ENCODE measurements at regions not wholly inside any gene's neighbourhood (a gene's known extent, or its start where the extent isn't known, plus 50 kb on each side); places are given as distances from the start of the nearest gene placed in this dataset.
"Not testable (repeated sequence)": the region's sequence is repeated elsewhere in the genome, so short reads cannot be mapped to it uniquely, and the experiment has no call there.

DNA sequence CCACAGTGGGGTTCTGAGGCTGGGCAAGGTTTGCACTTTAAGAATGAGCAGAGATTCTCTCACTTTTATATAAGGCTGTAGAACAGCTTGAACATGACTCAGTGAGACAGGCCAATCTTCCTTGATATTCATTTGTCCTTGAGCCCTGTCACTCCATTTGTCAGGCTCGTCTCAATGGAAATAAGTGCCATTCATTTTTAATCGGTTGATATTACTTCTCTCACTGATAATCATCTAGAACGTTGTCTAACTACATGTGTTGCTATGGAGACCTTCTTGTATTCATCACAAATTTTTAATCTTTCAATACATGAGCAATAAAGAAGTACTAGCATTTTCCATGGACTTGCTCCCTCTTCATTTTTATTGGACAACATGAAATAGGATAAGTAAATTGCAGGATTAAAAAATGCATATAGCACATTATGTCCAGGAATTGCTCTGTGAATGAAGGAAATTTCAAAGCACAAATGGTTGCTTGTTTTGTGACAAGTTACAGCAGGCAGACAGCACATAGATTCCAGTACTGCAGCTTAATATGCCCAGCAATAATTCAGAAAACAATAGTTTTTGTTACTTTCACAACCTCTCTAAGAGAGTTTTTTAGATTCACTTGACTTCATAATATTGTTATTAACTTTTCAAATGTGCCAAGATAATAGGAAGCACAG is 1178.4 kb upstream of the ATXN8OS start:
- no peak for FAIRE-seq

- FAIRE-seq, result no peak
Measured at GRCh38 chr13:68927387-68928026, 1180.1 kb upstream of the ATXN8OS start.

- FAIRE-seq, result no peak
Measured at GRCh38 chr13:68923995-68924394, 1183.6 kb upstream of the ATXN8OS start.

GRCh38 chr13:68908879-68909278 is 1198.7 kb upstream of the ATXN8OS start:
- no peak for FAIRE-seq

DNA sequence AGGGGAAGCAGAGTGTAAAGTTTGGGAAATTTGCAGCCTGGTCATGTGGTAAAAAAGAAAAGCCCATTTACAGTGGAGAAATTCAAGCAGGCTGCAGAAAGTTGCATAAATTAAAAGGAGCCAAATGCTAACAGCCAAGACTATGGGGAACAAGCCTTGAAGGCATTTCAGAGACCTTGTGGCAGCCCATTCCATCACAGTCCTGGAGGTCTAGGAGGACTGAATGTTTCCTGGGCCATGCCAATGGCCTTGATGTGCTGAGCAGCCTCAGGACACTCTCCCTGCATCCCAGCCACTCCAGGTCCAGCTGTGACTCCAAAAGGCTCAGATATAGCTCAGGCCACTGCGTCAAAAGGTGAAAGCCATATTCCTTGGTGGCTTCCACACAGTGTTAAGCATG is 1202.4 kb upstream of the ATXN8OS start:
- FAIRE-seq, result no peak

GRCh38 chr13:68897331-68897928 is 1210.2 kb upstream of the ATXN8OS start:
- FAIRE-seq, result no peak

- FAIRE-seq, result no peak
Measured at GRCh38 chr13:68895696-68896095, 1211.9 kb upstream of the ATXN8OS start.

DNA sequence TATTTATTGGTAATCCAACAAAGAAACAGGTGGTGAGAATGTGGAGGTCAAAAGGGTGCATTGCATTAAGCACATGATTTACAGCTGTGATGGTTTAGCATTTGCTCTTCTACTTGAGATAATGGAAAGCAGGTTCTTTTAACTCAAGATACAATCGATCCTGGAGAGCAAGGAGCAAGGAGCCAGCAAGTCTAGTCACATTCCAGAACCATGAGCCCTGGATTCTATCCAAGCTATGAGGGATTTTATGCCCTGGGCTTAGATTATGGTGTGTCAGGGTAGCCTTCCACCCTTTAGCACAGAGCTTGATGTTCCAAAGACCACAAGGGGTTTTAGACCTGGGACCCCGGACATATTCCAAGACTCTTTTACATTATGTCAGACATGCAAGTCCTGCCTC is 1213.9 kb upstream of the ATXN8OS start:
- not testable (repeated sequence) for FAIRE-seq

- not testable (repeated sequence) for FAIRE-seq
Measured at GRCh38 chr13:68892596-68892995, 1215.0 kb upstream of the ATXN8OS start.

GRCh38 chr13:68890101-68890500 is 1217.5 kb upstream of the ATXN8OS start:
- FAIRE-seq, result not testable (repeated sequence)

DNA sequence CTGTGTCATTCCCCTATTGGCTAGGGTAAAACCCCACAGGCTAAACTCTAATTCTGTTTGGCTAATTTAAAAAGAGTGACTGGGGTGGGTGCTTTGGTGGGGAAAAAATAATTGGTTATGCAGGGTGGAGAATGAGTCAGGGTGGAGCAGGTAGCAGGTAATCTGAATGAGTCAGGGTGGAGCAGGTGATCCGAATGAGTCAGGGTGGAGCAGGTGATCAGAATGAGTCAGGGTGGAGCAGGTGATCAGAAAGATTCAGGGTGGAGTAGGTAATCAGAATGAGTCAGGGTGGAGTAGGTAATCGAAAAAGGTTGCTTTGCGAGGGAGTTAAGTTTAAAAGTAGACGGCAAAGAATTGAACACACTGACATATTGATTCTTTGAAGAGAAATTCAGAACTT is 1218.8 kb upstream of the ATXN8OS start:
- FAIRE-seq, result no peak

GRCh38 chr13:68872338-68872737 is 1235.3 kb upstream of the ATXN8OS start:
- FAIRE-seq, result no peak

- no peak for FAIRE-seq
Measured at GRCh38 chr13:68851026-68851425, 1256.6 kb upstream of the ATXN8OS start.

DNA sequence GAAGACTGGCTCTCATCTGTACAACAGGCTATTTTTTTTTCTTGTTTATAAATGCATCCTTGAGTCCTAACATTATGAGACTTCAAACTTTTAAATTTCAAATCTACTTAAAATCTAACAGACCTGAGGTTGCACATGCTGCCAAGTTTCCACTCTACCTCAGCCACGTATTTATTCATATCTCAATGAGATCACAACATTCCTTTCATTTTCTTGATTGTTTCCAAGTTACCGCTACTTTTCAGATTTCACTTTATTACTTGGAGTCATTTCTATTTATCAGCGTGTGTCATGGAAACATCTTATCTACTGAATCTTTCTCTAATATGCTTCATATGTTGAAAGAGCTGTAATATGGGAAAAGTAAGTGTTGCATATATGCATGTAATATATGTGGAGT is 1257.5 kb upstream of the ATXN8OS start:
- no peak for FAIRE-seq

DNA sequence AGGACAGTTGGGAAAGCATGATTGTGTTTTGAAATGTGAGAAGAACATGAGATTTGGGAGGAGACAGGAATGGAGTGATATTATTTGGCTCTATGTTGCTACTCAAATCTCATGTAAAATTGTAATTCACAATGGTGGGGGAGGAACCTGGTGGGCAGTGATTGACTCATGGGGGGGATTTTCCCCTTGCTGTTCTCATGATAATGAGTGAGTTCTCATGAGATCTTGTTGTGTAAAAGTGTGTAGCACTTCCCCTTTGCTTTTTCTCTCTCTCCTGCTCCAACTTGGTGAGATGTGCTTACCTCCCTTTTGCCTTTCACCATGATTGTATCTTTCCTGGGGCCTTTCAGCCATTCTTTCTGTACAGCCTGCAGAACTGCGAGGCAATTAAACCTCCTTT is 1261.0 kb upstream of the ATXN8OS start:
- FAIRE-seq, result no peak

DNA sequence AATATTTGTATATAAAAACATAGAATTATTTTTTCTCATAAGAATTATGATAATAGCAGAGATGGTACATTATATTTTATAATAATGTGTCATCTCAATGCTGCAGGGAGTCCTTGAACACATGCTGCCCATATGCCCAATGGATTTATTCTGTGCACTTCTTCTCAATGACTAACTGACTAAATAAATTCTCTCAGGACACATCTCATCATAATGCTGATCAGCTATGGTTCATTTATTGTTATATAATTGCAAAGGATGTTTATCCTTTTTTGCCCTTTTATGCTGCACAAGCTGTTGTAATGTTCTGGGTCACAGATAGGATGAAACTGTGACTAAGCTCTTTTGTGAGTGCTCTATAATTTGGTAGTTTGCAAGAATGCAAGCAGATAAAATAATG is 1273.3 kb upstream of the ATXN8OS start:
- no peak for FAIRE-seq

DNA sequence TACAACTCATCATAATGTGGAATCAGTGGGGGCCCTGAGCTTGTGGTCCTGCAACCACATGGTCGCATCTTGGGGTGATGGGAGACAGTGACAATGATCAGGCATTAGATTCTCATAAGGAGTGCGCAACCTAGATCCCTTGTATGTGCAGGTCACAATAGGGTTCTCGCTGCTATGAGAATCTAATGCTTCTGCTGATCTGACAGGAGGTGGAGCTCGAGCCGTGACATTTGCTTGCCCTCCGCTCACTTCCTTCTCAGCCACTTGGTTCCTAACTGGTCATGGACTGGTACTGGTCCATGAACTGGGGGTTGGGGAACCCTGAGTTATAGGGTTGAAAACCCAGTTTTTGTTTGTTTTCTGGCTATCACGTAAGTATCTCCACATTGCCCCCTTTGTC is 1290.9 kb upstream of the ATXN8OS start:
- no peak for FAIRE-seq

- no peak for FAIRE-seq
Measured at GRCh38 chr13:68813180-68813796, 1294.3 kb upstream of the ATXN8OS start.

DNA sequence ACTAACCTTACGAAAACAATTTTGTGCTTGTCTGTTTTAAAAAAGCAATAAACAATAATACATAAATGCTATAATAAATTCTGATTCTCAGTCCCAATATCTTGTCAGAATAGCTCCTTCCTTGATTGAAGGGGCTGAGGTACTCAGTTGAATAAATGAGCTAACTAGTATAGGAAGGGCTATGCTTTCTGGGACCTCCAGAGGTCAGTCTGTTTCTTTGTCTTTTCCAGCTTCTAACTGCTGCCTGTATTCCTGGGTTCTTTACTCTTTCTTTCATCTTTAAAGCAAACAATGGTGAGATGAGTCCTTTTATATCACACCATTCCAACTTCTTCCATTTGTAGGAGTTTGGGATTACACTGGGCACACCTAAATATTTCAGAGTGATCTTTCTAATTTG is 1297.0 kb upstream of the ATXN8OS start:
- FAIRE-seq, result no peak

GRCh38 chr13:68808456-68808855 is 1299.2 kb upstream of the ATXN8OS start:
- FAIRE-seq, result no peak

DNA sequence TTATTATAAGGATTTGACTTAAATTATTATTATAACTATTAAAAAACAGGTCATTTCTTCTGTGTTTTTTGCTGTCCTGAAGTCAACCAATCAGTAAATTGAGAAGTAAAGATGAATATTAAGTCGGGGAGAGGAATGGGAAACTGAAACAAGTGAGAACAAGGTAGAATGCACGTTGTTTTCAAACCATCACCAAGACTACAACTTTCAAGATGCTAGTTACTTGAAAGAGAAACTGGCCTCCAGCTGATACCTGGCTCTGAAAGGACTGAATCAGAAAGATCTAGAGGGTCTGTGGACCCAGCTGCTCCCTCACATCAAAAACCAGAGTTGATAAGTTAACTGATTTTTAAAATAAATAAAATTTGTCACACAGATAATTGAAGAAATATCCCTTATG is 1301.5 kb upstream of the ATXN8OS start:
- no peak for FAIRE-seq

GRCh38 chr13:68784275-68784674 is 1323.4 kb upstream of the ATXN8OS start:
- FAIRE-seq, result no peak

DNA sequence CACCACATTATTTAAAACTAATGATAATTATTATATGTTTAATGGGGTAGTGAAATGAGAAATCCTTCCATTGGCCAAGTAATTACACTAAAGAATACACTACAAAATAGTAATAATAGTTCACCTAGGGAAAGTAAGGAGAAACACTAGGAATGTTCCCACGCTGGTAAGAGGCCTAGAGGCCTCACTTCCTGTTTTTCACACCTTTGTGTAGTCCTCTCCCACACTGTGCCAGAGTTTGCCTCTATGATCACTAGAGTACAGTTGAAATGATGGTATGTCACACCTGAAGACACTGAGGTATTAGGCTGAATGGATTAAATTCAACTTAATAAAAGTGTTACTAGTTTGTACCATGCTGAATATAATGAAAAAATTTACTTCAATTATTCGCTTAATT is 1348.0 kb upstream of the ATXN8OS start:
- FAIRE-seq, result no peak

GRCh38 chr13:68749796-68750195 is 1357.8 kb upstream of the ATXN8OS start:
- no peak for FAIRE-seq
